Epithelial cell of proximal tubule (primary cell): ENCODE measurements at regions not wholly inside any gene's neighbourhood (a gene's known extent, or its start where the extent isn't known, plus 50 kb on each side); places are given as distances from the start of the nearest gene placed in this dataset.

ENCODE experiments used
- DNase-seq: peaks from one replicate; pipeline ENCODE4 v3.0.0-alpha.2; 2011; ENCODE audit warnings: low read depth
- H3K4me3 ChIP-seq: 2 replicates; pipeline ENCODE4 v1.5.1; 2011; ENCODE audit warnings: low read depth, mild to moderate bottlenecking, low read length
- CTCF ChIP-seq: conservative IDR thresholded peaks from 2 replicates; pipeline ENCODE4 v1.5.1; 2012; ENCODE audit warnings: low read depth, mild to moderate bottlenecking, low read length

- DNase-seq = no peak
- H3K4me3 ChIP-seq = no peak overlapping the region
- TF ChIP-seq CTCF = no peak
These were observed 691.4 kb upstream of the CCDC179 start for GRCh38 chr11:23551706-23552105.

- DNase-seq = no peak
- peak; percentile 55 for TF ChIP-seq CTCF
- no peak overlapping the region for H3K4me3 ChIP-seq
These were observed 693.7 kb upstream of the CCDC179 start for GRCh38 chr11:23554002-23554401.

- TF ChIP-seq CTCF = no peak
- DNase-seq = no peak
- no peak overlapping the region for H3K4me3 ChIP-seq
These were observed 694.8 kb upstream of the CCDC179 start for GRCh38 chr11:23555085-23555484.

GRCh38 chr11:23556163-23556750 lies 696.0 kb upstream of the CCDC179 start:
- TF ChIP-seq CTCF = no peak
- no peak overlapping the region for H3K4me3 ChIP-seq
- DNase-seq = no peak

- DNase-seq = no peak
- TF ChIP-seq CTCF = no peak
- no peak overlapping the region for H3K4me3 ChIP-seq
These were observed 703.3 kb upstream of the CCDC179 start for GRCh38 chr11:23563591-23563990.

GRCh38 chr11:23564370-23564769 lies 704.1 kb upstream of the CCDC179 start:
- no peak for TF ChIP-seq CTCF
- no peak overlapping the region for H3K4me3 ChIP-seq
- no peak for DNase-seq

- no peak for DNase-seq
- H3K4me3 ChIP-seq = no peak overlapping the region
- TF ChIP-seq CTCF = no peak
These were observed 708.9 kb upstream of the CCDC179 start for GRCh38 chr11:23569134-23569533.
